T-helper 2 cell (primary cell): ENCODE measurements at regions not wholly inside any gene's neighbourhood (a gene's known extent, or its start where the extent isn't known, plus 50 kb on each side); places are given as distances from the start of the nearest gene placed in this dataset.
"Not testable (repeated sequence)": the region's sequence is repeated elsewhere in the genome, so short reads cannot be mapped to it uniquely, and the experiment has no call there.

ENCODE experiments used
- DNase-seq, 5 experiments: peaks; one replicate each; pipeline versions ENCODE4 v3.0.0 to v3.0.0-alpha.2; 2012 to 2022

GRCh38 chr3:124140746-124141145 is 148.8 kb upstream of the ROPN1 start:
- DNase-seq = no peak

DNA sequence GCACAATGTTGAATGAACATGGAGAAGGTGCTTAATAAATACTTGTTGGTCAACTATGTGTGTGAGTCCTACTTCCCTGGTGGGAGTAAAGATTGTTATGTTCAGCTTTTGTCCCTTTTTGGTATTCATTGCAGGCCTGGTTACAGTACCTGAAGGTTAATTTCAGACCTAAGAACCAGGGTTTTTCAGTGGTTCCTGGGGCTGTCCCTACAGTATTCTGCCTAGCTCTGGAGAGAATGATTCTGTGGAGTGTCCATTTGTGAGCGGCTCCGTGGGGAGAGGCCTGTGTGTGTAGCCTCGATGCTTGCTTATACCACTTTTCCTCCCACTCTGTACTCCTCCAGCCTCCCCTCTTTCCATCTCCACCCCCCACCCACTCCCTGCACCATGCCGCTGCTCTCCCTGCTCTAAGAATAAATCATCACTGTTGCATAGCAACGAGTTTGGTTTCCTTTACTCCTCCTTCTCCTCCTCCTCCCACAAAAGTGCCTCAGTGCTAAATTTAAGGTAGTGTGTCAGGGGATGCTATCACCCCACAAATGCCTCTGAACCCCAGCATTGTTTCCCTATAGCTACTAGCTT is 150.6 kb upstream of the ROPN1 start:
- DNase-seq = no peak

DNA sequence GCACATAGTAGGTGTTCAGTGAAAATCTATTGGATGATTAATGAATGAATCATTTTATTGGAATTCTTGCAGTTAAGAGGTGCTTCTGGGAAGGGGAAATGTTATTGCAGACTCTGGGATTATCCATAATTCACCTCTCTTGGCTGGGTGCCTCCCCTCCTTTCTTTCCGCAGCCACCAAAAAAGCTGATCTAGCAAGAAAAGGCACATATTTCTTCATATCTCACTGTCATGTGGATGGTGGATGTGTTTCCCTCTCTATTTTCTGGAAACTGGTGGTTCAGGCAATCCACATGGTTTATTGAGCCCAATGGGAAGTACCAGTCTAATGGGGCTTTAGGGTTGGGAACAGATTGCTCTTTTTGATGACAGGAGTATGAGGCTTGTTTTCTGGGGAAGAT is 151.1 kb upstream of the ROPN1 start:
- DNase-seq = no peak

- DNase-seq = no peak
Measured at GRCh38 chr3:124144035-124144814, 152.3 kb upstream of the ROPN1 start.

DNA sequence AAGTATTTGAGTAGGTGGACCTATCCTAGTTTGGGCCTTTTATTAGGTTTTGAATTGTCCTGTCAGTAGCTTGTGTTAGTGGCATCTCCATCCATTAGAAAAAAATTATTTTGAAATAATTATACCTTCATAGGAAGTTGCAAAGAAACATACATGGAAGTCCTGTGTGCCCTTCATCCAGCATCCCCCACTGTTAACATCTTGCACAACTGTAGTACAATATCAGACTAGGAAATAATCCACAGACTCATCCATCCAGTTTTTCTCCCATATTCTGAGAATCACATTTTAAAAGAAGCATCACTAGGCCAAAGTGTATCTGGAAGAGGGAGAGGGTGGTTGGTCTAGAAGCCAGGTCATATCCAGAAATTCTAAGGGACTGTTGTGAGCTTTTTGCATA is 155.5 kb upstream of the ROPN1 start:
- no peak for DNase-seq

DNA sequence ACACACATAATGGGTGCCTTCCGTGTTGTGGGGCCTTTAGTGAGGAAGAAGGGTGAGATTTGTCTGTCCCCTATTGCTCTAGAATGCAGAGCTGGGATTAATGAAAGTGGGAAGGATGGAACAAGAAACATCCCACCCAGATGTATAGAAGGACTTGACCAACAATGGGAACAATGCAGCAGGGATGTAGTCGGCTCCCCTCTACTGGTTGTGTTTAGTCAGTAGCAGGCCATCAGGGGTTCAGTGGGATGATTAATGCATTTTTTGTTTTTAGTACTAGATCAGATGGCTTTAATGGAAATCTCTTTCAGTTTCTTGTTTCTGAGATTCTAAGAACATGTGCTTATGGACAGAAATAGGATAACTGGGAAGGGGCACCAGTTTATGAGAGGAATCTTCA is 156.0 kb upstream of the ROPN1 start:
- no peak for DNase-seq

DNA sequence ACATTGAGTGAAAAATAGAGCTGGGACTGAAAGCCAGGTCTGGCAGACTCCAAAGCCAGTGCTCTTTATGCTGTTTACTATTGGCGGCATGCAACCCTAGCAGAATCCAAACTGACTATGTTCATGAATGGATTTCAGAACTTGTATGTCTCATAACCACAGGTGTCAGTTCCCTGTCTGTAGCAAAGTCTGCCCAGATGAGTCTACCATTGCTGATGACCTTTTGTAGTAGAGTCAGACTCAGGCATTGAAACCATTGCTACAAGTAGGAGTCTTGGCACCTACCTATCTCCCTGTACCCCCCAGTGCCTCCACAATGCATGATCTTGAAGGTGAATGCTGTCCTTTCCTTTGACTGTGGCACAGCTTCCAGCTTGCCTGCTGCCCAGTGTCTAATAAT is 157.2 kb upstream of the ROPN1 start:
- DNase-seq = no peak

DNA sequence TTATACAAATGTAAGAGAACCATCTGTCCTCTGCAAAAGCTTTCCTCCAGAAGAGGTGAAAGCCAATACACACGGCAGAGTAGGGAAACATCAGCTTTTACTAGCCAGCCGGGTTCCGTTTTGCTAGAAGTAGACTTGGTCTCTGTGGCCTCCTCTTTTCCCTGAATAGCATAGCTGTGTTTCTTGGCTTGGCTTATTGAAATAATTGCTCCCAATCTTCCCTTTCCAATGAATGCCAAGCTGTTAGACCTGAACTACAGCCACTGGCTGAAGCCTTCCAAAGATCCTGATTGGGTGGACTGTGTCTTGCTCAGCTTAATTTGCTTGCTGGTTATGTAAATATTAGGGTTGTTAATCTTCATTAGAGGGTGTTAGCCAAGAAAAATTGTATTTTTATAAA is 157.8 kb upstream of the ROPN1 start:
- no peak for DNase-seq

GRCh38 chr3:124152891-124153290 is 161.0 kb upstream of the ROPN1 start:
- not testable (repeated sequence) for DNase-seq

- DNase-seq = no peak
Measured at GRCh38 chr3:124156866-124157712, 165.2 kb upstream of the ROPN1 start.

- DNase-seq = no peak
Measured at GRCh38 chr3:124157748-124158147, 165.8 kb upstream of the ROPN1 start.

GRCh38 chr3:124158168-124158881 is 166.4 kb upstream of the ROPN1 start:
- no peak for DNase-seq

DNA sequence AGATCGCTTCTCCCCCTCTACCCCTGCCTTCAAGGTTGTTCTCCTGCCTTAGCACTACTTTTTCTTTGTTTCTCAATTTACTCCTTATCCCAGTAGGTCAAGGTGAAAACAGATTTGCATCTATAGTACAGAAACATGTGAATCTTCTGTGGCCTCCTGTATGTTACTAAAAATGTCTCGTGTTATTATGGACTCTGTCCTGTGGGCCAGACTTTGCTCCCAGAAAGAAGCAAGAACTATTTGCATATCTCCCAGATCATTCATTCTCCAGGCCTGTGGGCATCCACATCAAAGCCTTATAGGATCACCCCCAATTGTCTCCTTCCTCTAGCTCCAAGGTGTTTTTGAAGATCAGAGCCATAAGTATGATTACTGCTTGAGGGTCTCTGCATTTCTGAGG is 169.5 kb upstream of the ROPN1 start:
- DNase-seq = no peak

- DNase-seq = no peak
Measured at GRCh38 chr3:124163689-124164088, 171.8 kb upstream of the ROPN1 start.

DNA sequence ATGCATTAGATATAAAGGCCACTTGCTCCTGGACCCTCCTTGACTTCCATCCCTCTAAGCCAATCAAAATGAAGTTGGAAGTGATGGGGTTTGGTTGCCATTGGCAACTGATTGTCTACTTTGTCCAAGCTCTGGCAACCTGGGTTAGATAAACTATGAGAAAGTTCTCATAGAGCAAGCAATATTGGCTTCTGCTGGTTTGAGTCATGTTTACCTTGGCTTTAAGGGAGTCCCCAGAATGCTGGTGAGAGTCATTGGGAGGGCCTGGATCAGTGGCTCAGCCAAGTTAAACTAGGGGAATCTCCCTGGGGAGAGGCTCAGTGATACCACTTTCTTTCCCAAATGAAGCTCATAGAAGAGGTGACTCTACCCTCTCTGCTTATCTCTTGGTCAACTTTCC is 176.3 kb upstream of the ROPN1 start:
- no peak for DNase-seq

DNA sequence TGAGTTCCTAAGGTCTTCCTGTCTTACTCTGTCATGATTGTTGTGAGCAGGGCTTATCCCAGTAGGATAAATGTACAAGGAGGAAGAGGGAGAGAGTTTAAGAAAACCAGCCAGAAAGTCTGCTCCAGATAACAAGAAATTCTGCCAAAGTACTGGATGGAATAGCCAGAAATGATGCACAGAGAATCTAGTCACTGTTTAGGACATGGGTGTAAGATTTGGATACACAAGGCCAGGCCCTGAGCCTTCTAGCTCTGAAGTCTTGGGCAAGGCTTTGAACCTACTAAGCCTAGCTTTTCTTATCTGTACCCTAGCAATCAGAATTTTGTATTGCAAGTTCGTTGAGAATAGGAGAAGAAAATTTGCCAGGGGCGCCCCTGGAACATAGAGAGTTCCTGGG is 180.4 kb upstream of the ROPN1 start:
- no peak for DNase-seq

- DNase-seq = no peak
Measured at GRCh38 chr3:124172816-124173215, 180.9 kb upstream of the ROPN1 start.

DNA sequence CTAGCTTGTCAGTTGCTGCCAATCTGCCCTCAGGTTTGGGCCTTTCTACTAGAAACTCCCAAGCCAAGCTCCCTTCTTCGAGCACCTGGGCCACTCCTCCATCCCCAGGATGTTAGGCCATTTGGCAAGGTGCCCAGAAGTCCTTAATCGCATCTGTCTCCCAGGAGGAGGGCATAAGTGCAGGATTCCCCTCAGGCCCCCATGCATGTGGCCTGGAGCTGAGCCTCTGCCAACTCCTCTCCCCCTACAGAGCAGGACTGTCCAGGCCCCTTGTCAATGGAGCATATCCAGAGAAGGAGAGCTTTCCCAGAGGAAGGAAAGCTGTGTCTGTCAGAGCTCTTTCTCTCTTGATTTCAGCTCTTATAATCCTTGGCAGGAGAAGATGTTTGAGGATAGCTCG is 182.6 kb upstream of the ROPN1 start:
- DNase-seq = no peak

DNA sequence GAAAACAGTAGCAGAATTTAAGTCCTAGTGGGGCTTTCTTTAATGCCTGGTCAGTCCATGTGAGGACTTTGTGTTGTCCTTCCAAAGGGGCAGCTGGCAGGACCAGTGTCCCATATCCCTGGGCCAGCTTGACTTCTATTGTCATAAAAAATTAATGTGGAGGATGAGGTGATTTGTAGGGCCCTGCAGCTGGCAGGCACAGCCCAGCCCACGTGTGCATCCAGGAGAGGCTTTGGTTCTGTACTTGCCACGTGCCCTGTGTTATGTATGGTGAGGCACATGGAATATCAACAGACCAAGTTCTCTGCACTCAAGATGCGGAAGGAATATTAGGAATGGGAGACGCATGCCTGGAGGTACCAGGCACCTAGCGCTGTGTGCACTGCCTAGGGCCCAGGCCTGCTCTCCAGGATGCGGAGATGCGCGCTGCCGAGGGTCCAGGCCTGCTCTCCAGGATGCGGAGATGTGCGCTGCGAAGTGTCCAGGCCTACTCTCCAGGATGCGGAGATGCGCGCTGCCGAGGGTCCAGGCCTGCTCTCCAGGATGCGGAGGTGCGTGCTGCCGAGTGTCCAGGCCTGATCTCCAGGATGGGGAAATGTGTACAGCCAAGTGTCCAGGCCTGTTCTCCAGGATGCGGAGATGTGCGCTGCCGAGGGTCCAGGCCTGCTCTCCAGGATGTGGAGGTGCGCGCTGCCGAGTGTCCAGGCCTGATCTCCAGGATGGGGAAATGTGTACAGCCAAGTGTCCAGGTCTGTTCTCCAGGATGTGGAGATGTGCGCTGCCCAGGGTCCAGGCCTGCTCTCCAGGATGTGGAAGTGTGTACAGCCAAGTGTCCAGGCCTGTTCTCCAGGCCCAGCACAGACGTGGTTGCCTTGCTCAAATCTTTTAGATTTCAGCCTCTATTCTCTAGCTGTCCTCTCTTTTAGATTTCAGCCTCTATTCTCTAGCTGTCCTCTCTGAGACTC is 183.3 kb upstream of the ROPN1 start:
- DNase-seq = no peak

- no peak for DNase-seq
Measured at GRCh38 chr3:124177071-124177470, 185.1 kb upstream of the ROPN1 start.

GRCh38 chr3:124178531-124178930 is 186.6 kb upstream of the ROPN1 start:
- DNase-seq = no peak

- DNase-seq = no peak
Measured at GRCh38 chr3:124200407-124200806, 208.5 kb upstream of the ROPN1 start.
